WTC11 (cell line): ENCODE measurements at regions not wholly inside any gene's neighbourhood (a gene's known extent, or its start where the extent isn't known, plus 50 kb on each side); places are given as distances from the start of the nearest gene placed in this dataset.

Experiments
- ATAC-seq: fragments of 200-7000 bp; cut with Tn5 transposase; 2 replicates; pipeline ENCODE4 v1.10.0; 2021; ENCODE audit warnings: mild to moderate bottlenecking, moderate library complexity
- CTCF ChIA-PET: fragments of 300-600 bp; sonication (Branson Sonifier 250); formaldehyde crosslinking; loops from one replicate; lab custom pipeline; 2021; ENCODE audit warnings: antibody characterized with exemption; lab: Charles Lee
- POLR2A ChIA-PET: fragments of 350-600 bp; sonication (Branson Sonifier 250); formaldehyde crosslinking; loops from one replicate; lab custom pipeline; 2021; ENCODE audit warnings: antibody characterized with exemption; lab: Charles Lee
- DNase-seq: peaks from one replicate; pipeline ENCODE4 v3.0.0; 2021; ENCODE audit warnings: low spot score
- H3K27ac Mint-ChIP-seq: 2 replicates; pipeline ENCODE4 v1.8.0; 2021; ENCODE audit warnings: mixed read lengths
- H3K27me3 Mint-ChIP-seq: 2 replicates; pipeline ENCODE4 v1.8.0; 2021; ENCODE audit warnings: low read depth, mild to moderate bottlenecking, moderate library complexity, mixed read lengths
- H3K36me3 Mint-ChIP-seq: 2 replicates; pipeline ENCODE4 v1.8.0; 2021; ENCODE audit warnings: mixed read lengths
- H3K4me1 Mint-ChIP-seq: 2 replicates; pipeline ENCODE4 v1.8.0; 2022; ENCODE audit warnings: mixed read lengths
- H3K4me3 Mint-ChIP-seq: 2 replicates; pipeline ENCODE4 v1.8.0; 2021; ENCODE audit warnings: mild to moderate bottlenecking, moderate library complexity, mixed read lengths
- H3K9me3 Mint-ChIP-seq: 2 replicates; pipeline ENCODE4 v1.8.0; 2021; ENCODE audit warnings: mixed read lengths
- CREB1 ChIP-seq: sonication (generic); formaldehyde crosslinking; IDR thresholded peaks from 2 replicates; pipeline ENCODE4 v1.8.0; 2023; ENCODE audit warnings: mild to moderate bottlenecking, missing genetic modification reagents
- FOXJ3 ChIP-seq: sonication (generic); formaldehyde crosslinking; IDR thresholded peaks from 2 replicates; pipeline ENCODE4 v1.9.0; 2021; ENCODE audit warnings: missing genetic modification reagents, mild to moderate bottlenecking, borderline replicate concordance
- GRHL2 ChIP-seq: fragments of 250-450 bp; sonication (Bioruptor Pico); IDR thresholded peaks from 2 replicates; pipeline ENCODE4 v1.8.0; 2022; ENCODE audit warnings: mild to moderate bottlenecking, moderate library complexity; ENCODE audit not compliant: insufficient replicate concordance, severe bottlenecking
- GTF2I ChIP-seq: fragments of 250-450 bp; sonication (Bioruptor Pico); conservative IDR thresholded peaks from 2 replicates; pipeline ENCODE4 v1.4.0; 2021; ENCODE audit warnings: mild to moderate bottlenecking
- IRF2 ChIP-seq: sonication (generic); formaldehyde crosslinking; IDR thresholded peaks from 2 replicates; pipeline ENCODE4 v1.8.0; 2022; ENCODE audit warnings: low read depth, missing genetic modification reagents, borderline replicate concordance
- MXD4 ChIP-seq: fragments of 250-450 bp; sonication (Bioruptor Pico); IDR thresholded peaks from 2 replicates; pipeline ENCODE4 v1.8.0; 2021; ENCODE audit warnings: mild to moderate bottlenecking, moderate library complexity, borderline replicate concordance
- NFYB ChIP-seq: sonication (generic); formaldehyde crosslinking; conservative IDR thresholded peaks from 2 replicates; pipeline ENCODE4 v1.8.0; 2022; ENCODE audit warnings: low read depth, missing genetic modification reagents
- NR1H2 ChIP-seq: sonication (generic); formaldehyde crosslinking; IDR thresholded peaks from 2 replicates; pipeline ENCODE4 v1.9.0; 2021; ENCODE audit warnings: mild to moderate bottlenecking, moderate library complexity, missing genetic modification reagents
- NR2C2 ChIP-seq: sonication (generic); formaldehyde crosslinking; IDR thresholded peaks from 2 replicates; pipeline ENCODE4 v1.8.0; 2022; ENCODE audit warnings: mild to moderate bottlenecking, missing genetic modification reagents
- PRRX2 ChIP-seq: fragments of 250-450 bp; sonication (Bioruptor Pico); IDR thresholded peaks from 2 replicates; pipeline ENCODE4 v1.8.0; 2021; ENCODE audit warnings: mild to moderate bottlenecking
- RELA ChIP-seq: sonication (generic); formaldehyde crosslinking; IDR thresholded peaks from 2 replicates; pipeline ENCODE4 v1.8.1; 2022; ENCODE audit warnings: missing genetic modification reagents, mild to moderate bottlenecking, borderline replicate concordance
- TEAD1 ChIP-seq: sonication (generic); formaldehyde crosslinking; IDR thresholded peaks from 2 replicates; pipeline ENCODE4 v1.8.0; 2022; ENCODE audit warnings: mild to moderate bottlenecking, missing genetic modification reagents
- TP53 ChIP-seq: sonication (generic); formaldehyde crosslinking; IDR thresholded peaks from 2 replicates; pipeline ENCODE4 v1.8.1; 2023; ENCODE audit warnings: mild to moderate bottlenecking, missing genetic modification reagents
- USF2 ChIP-seq: sonication (generic); formaldehyde crosslinking; IDR thresholded peaks from 2 replicates; pipeline ENCODE4 v1.8.1; 2023; ENCODE audit warnings: mild to moderate bottlenecking, missing genetic modification reagents, moderate library complexity
- ZNF121 ChIP-seq: sonication (generic); formaldehyde crosslinking; IDR thresholded peaks from 2 replicates; pipeline ENCODE4 v1.8.0; 2023; ENCODE audit warnings: missing genetic modification reagents
- ZNF232 ChIP-seq: sonication (generic); formaldehyde crosslinking; IDR thresholded peaks from 2 replicates; pipeline ENCODE4 v1.8.0; 2022; ENCODE audit warnings: mild to moderate bottlenecking, missing genetic modification reagents
- ZNF281 ChIP-seq: sonication (generic); formaldehyde crosslinking; IDR thresholded peaks from 2 replicates; pipeline ENCODE4 v1.8.0; 2023; ENCODE audit warnings: mild to moderate bottlenecking, missing genetic modification reagents
- ZNF416 ChIP-seq: fragments of 250-450 bp; sonication (Bioruptor Pico); IDR thresholded peaks from 2 replicates; pipeline ENCODE4 v1.9.0; 2021; ENCODE audit warnings: mild to moderate bottlenecking, inconsistent platforms
- ZNF512 ChIP-seq: sonication (generic); formaldehyde crosslinking; IDR thresholded peaks from 2 replicates; pipeline ENCODE4 v1.8.1; 2022; ENCODE audit warnings: missing genetic modification reagents, borderline replicate concordance
- ZNF532 ChIP-seq: fragments of 250-450 bp; sonication (Bioruptor Pico); IDR thresholded peaks from 2 replicates; pipeline ENCODE4 v1.9.0; 2021; ENCODE audit warnings: mild to moderate bottlenecking, borderline replicate concordance

GRCh38 chr6:111925296-111925695, 52.0 kb upstream of the FYN start:
- Mint-ChIP-seq H3K27me3 (peaks cover 6% of the 10 kb centered on the region), H3K4me1 (peaks cover 52% of the 10 kb centered on the region), H3K4me3 (no peak overlapping the region), H3K36me3 (no peaks in the 10 kb centered on the region), H3K9me3 (no peaks in the 10 kb centered on the region), H3K27ac (no peak overlapping the region)
- TF ChIP-seq TEAD1 (CRISPR knock-in tag) (no peak), ZNF232 (CRISPR knock-in tag) (no peak), ZNF121 (no peak), MXD4 (no peak), ZNF512 (CRISPR knock-in tag) (no peak), GRHL2 (no peak), NR2C2 (no peak), ZNF416 (CRISPR knock-in tag) (no peak)
- DNase-seq (no peak), ATAC-seq (no peak)
- ChIA-PET POLR2A (no interaction called here), CTCF (interaction anchor here (2.1 kb wide), 1 partner anchor 33 kb away, joined by 5 read pairs; no protein-coding TSS in a partner anchor)

- no peak overlapping the region for H3K27ac Mint-ChIP-seq
- TF ChIP-seq ZNF281 (CRISPR knock-in tag): no peak
- TF ChIP-seq GTF2I (CRISPR knock-in tag): no peak
- TF ChIP-seq CREB1 (CRISPR knock-in tag): no peak
- TF ChIP-seq IRF2 (CRISPR knock-in tag): no peak
- no peak for TF ChIP-seq FOXJ3 (CRISPR knock-in tag)
- no peak for TF ChIP-seq USF2 (CRISPR knock-in tag)
- TF ChIP-seq PRRX2 (CRISPR knock-in tag): no peak
- no peak for TF ChIP-seq TP53
- TF ChIP-seq NFYB (CRISPR knock-in tag): no peak
- TF ChIP-seq NR2C2: no peak
- TF ChIP-seq NR1H2 (CRISPR knock-in tag): no peak
- no peak for TF ChIP-seq ZNF532
- TF ChIP-seq RELA (CRISPR knock-in tag): no peak
- DNase-seq (no peak), ATAC-seq (peak; percentile 62)
- ChIA-PET CTCF (interaction anchor here (1.2 kb wide), 1 partner anchor 131 kb away, joined by 3 read pairs; no protein-coding TSS in a partner anchor), POLR2A (interaction anchor here (0.7 kb wide), 1 partner anchor 165 kb away, joined by 3 read pairs; no protein-coding TSS in a partner anchor)
- peaks cover 6% of the 10 kb centered on the region for H3K27me3 Mint-ChIP-seq
- peaks cover 3% of the 10 kb centered on the region for H3K36me3 Mint-ChIP-seq
- peaks cover 37% of the 10 kb centered on the region for H3K4me1 Mint-ChIP-seq
- peaks cover 9% of the 10 kb centered on the region for H3K9me3 Mint-ChIP-seq
- H3K4me3 Mint-ChIP-seq: no peak overlapping the region
Observed at GRCh38 chr6:111926731-111927302, 53.6 kb upstream of the FYN start.
